Renal pelvis (tissue), 1 donor: ENCODE measurements at regions not wholly inside any gene's neighbourhood (a gene's known extent, or its start where the extent isn't known, plus 50 kb on each side); places are given as distances from the start of the nearest gene placed in this dataset.

Experiments
- DNase-seq: peaks from one replicate; pipeline ENCODE4 v3.0.0-alpha.2; 2013

GRCh38 chr2:48258481-48259149 is 55.9 kb upstream of the FOXN2 start:
- no peak for DNase-seq

- no peak for DNase-seq
Observed at GRCh38 chr2:48259811-48260210, 54.7 kb upstream of the FOXN2 start.

GRCh38 chr2:48264627-48265026 is 49.9 kb upstream of the FOXN2 start:
- no peak for DNase-seq
